ENCODE measurements at regions not wholly inside any gene's neighbourhood (a gene's known extent, or its start where the extent isn't known, plus 50 kb on each side); places are given as distances from the start of the nearest gene placed in this dataset.

DNA sequence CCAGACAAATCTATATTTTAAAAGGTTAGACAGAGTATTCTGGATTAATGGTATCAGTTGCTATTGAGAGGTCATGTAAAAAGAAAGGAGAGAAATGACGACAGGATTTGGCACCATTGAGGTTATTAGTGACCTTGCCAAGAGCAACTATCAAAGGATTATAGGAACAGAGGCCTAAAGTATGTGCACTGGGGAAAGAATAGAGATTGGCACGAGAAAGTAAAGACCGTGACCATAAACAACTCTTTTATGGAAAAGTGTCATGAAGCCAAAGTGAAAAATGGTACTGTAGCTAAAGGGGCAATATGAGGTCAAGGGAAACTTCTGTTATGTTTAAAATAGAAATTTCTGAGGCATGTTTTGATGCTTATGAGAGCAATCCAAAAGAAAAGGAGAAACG is 115.2 kb upstream of the KIF2B start:
- WGBS: 88% methylated on average over 4 of the region's 4 CpGs

DNA sequence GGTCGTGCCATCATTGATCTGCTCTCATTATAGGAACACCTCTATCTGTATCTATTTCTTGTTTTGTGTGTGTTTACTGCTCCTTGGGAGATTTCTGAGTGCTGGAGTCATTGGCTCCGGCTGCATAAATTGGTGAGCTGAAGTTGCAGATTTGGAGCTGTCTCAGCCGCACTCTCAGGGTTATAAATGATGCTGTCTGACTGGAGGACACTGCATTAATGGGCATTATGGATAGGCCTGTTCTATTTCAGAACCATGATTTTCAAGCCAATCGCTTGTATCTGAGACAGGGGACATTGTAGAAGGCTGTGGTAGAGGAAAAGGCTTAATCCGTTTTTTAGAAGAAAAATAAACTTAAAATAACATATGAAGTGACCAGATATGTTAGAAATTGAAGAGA is 126.4 kb upstream of the KIF2B start:
- Histone ChIP-seq H2BK15ac (ENCODE audit: low read depth, poor library complexity, severe bottlenecking) (no peak overlapping the region), H3K79me1 (replicated peaks; ENCODE audit: low read length, poor library complexity, severe bottlenecking) (no peaks in the 10 kb centered on the region), H3K4me2 (ENCODE audit: low read length, poor library complexity, severe bottlenecking) (no peak overlapping the region), H2BK12ac (ENCODE audit: low read length in 2 of 2) (no peak overlapping the region), H4K8ac (ENCODE audit: low read length) (no peak overlapping the region), H3K27me3 (ENCODE audit: control insufficient read depth in 1 of 2, insufficient read depth in 1 of 2, low read length in 2 of 2) (no peaks in the 10 kb centered on the region), H3K9me3 (ENCODE audit: control insufficient read depth, low read length) (no peaks in the 10 kb centered on the region), H2AK5ac (ENCODE audit: low read length, severe bottlenecking) (no peak overlapping the region), H3K4me1 (ENCODE audit: control insufficient read depth, insufficient read depth, low read depth, low read length) (no peaks in the 10 kb centered on the region), H2BK120ac (ENCODE audit: low read depth, low read length) (no peak overlapping the region), H3K18ac (ENCODE audit: low read depth in 1 of 2, low read length in 2 of 2) (no peak overlapping the region), H2BK5ac (ENCODE audit: low read depth, low read length, poor library complexity, severe bottlenecking) (no peak overlapping the region), H3K27ac (ENCODE audit: low read length, poor library complexity, severe bottlenecking) (no peak overlapping the region), H3K23ac (ENCODE audit: low read length in 2 of 2) (no peak overlapping the region), H3K36me3 (ENCODE audit: control insufficient read depth in 1 of 2, insufficient read depth in 2 of 2, low read depth in 1 of 2, low read length in 2 of 2) (no peaks in the 10 kb centered on the region), H3K4me3 (ENCODE audit: insufficient read depth in 1 of 2, low read depth in 1 of 2, low read length in 2 of 2) (no peak overlapping the region), H3K14ac (ENCODE audit: low read length in 2 of 2) (no peak overlapping the region), H4K91ac (ENCODE audit: low read length) (no peak overlapping the region), H3K4ac (ENCODE audit: low read depth in 1 of 2, low read length in 2 of 2) (no peak overlapping the region), H2AFZ (ENCODE audit: low read depth, low read length) (no peak overlapping the region), H3K9ac (ENCODE audit: low read length) (no peak overlapping the region)
- 94% methylated on average over 2 of the region's 5 CpGs for WGBS
- no peak for DNase-seq

More for the DNA sequence above, 115.2 kb upstream of the KIF2B start:
- Histone ChIP-seq H4K91ac (ENCODE audit: low read length) (no peak overlapping the region), H3K23ac (ENCODE audit: low read length in 2 of 2) (no peak overlapping the region), H3K9ac (ENCODE audit: low read length) (no peak overlapping the region), H3K27ac (ENCODE audit: low read length, poor library complexity, severe bottlenecking) (no peak overlapping the region), H2BK5ac (ENCODE audit: low read depth, low read length, poor library complexity, severe bottlenecking) (no peak overlapping the region), H3K18ac (ENCODE audit: low read depth in 1 of 2, low read length in 2 of 2) (no peak overlapping the region), H3K9me3 (ENCODE audit: control insufficient read depth, low read length) (peaks cover 14% of the 10 kb centered on the region), H3K27me3 (ENCODE audit: control insufficient read depth in 1 of 2, insufficient read depth in 1 of 2, low read length in 2 of 2) (no peaks in the 10 kb centered on the region), H3K4ac (ENCODE audit: low read depth in 1 of 2, low read length in 2 of 2) (no peak overlapping the region), H3K4me2 (ENCODE audit: low read length, poor library complexity, severe bottlenecking) (no peak overlapping the region), H2BK12ac (ENCODE audit: low read length in 2 of 2) (no peak overlapping the region), H2AFZ (ENCODE audit: low read depth, low read length) (no peak overlapping the region), H3K14ac (ENCODE audit: low read length in 2 of 2) (no peak overlapping the region), H2BK120ac (ENCODE audit: low read depth, low read length) (no peak overlapping the region), H3K79me1 (replicated peaks; ENCODE audit: low read length, poor library complexity, severe bottlenecking) (no peaks in the 10 kb centered on the region), H3K4me1 (ENCODE audit: control insufficient read depth, insufficient read depth, low read depth, low read length) (no peaks in the 10 kb centered on the region), H4K8ac (ENCODE audit: low read length) (no peak overlapping the region), H3K4me3 (ENCODE audit: insufficient read depth in 1 of 2, low read depth in 1 of 2, low read length in 2 of 2) (no peak overlapping the region), H2BK15ac (ENCODE audit: low read depth, poor library complexity, severe bottlenecking) (no peak overlapping the region), H2AK5ac (ENCODE audit: low read length, severe bottlenecking) (no peak overlapping the region), H3K36me3 (ENCODE audit: control insufficient read depth in 1 of 2, insufficient read depth in 2 of 2, low read depth in 1 of 2, low read length in 2 of 2) (no peaks in the 10 kb centered on the region)
- no peak for DNase-seq

DNA sequence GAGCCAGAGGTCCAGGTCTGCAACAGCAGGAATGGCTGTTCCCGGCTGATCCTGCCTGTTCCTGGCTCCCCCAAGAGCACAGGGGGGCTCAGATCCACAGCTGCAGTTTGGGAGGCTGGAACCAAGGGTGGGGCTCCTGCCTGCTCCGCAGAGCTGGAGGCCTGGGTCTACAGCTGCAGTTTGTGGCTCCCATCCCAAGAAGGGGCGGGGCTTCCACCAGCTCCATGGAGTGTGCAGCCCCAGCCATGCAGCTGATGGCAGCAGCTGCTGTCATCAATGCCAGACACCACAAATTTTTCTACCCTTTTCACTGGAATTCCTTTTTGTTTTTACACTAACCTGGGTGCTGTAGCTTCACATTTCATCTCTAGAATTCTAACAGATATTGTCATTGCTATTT is 135.4 kb upstream of the KIF2B start:
- H3K9me3 ChIP-seq (ENCODE audit: control insufficient read depth, low read length): peaks cover 19% of the 10 kb centered on the region
- H4K8ac ChIP-seq (ENCODE audit: low read length): no peak overlapping the region
- no peak overlapping the region for H3K14ac ChIP-seq (ENCODE audit: low read length in 2 of 2)
- H2AFZ ChIP-seq (ENCODE audit: low read depth, low read length): no peak overlapping the region
- H2BK120ac ChIP-seq (ENCODE audit: low read depth, low read length): no peak overlapping the region
- H3K18ac ChIP-seq (ENCODE audit: low read depth in 1 of 2, low read length in 2 of 2): no peak overlapping the region
- no peaks in the 10 kb centered on the region for H3K79me1 ChIP-seq (replicated peaks; ENCODE audit: low read length, poor library complexity, severe bottlenecking)
- no peak overlapping the region for H3K4ac ChIP-seq (ENCODE audit: low read depth in 1 of 2, low read length in 2 of 2)
- H2BK12ac ChIP-seq (ENCODE audit: low read length in 2 of 2): no peak overlapping the region
- H3K4me3 ChIP-seq (ENCODE audit: insufficient read depth in 1 of 2, low read depth in 1 of 2, low read length in 2 of 2): no peak overlapping the region
- H3K36me3 ChIP-seq (ENCODE audit: control insufficient read depth in 1 of 2, insufficient read depth in 2 of 2, low read depth in 1 of 2, low read length in 2 of 2): no peaks in the 10 kb centered on the region
- H2AK5ac ChIP-seq (ENCODE audit: low read length, severe bottlenecking): no peak overlapping the region
- H3K23ac ChIP-seq (ENCODE audit: low read length in 2 of 2): no peak overlapping the region
- no peaks in the 10 kb centered on the region for H3K4me1 ChIP-seq (ENCODE audit: control insufficient read depth, insufficient read depth, low read depth, low read length)
- H3K27ac ChIP-seq (ENCODE audit: low read length, poor library complexity, severe bottlenecking): no peak overlapping the region
- no peak overlapping the region for H2BK5ac ChIP-seq (ENCODE audit: low read depth, low read length, poor library complexity, severe bottlenecking)
- DNase-seq: no peak
- H3K4me2 ChIP-seq (ENCODE audit: low read length, poor library complexity, severe bottlenecking): no peak overlapping the region
- no peak overlapping the region for H3K9ac ChIP-seq (ENCODE audit: low read length)
- no peak overlapping the region for H2BK15ac ChIP-seq (ENCODE audit: low read depth, poor library complexity, severe bottlenecking)
- 74% methylated on average over 3 of the region's 3 CpGs for WGBS
- H4K91ac ChIP-seq (ENCODE audit: low read length): no peak overlapping the region
- no peaks in the 10 kb centered on the region for H3K27me3 ChIP-seq (ENCODE audit: control insufficient read depth in 1 of 2, insufficient read depth in 1 of 2, low read length in 2 of 2)

DNA sequence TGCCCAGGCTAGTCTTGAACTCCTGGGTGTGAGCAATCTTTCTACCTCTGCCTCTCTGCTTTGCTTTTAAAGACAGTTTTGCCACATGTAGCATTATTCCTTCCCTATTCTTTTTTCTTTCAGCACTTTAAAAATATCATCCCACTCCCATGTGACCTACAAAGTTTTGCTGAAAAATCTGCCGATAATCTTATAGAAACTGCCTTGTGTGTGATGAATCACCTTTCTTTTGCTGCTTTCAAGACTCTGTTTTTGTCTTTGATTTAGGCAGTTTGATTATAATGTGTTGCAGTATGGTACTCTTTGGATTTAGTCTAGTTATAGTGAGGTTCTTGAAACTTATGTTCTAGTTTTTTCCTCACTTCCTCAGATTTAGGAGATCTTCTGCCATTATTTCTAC is 142.0 kb upstream of the KIF2B start:
- H3K4ac ChIP-seq (ENCODE audit: low read depth in 1 of 2, low read length in 2 of 2): no peak overlapping the region
- no peak overlapping the region for H2BK120ac ChIP-seq (ENCODE audit: low read depth, low read length)
- H2AK5ac ChIP-seq (ENCODE audit: low read length, severe bottlenecking): no peak overlapping the region
- no peaks in the 10 kb centered on the region for H3K4me1 ChIP-seq (ENCODE audit: control insufficient read depth, insufficient read depth, low read depth, low read length)
- H2BK15ac ChIP-seq (ENCODE audit: low read depth, poor library complexity, severe bottlenecking): no peak overlapping the region
- no peak overlapping the region for H3K27ac ChIP-seq (ENCODE audit: low read length, poor library complexity, severe bottlenecking)
- no peaks in the 10 kb centered on the region for H3K27me3 ChIP-seq (ENCODE audit: control insufficient read depth in 1 of 2, insufficient read depth in 1 of 2, low read length in 2 of 2)
- no peak overlapping the region for H2AFZ ChIP-seq (ENCODE audit: low read depth, low read length)
- H3K9ac ChIP-seq (ENCODE audit: low read length): no peak overlapping the region
- H3K9me3 ChIP-seq (ENCODE audit: control insufficient read depth, low read length): peaks cover 32% of the 10 kb centered on the region
- 100% methylated on average over 1 of the region's 1 CpG for WGBS
- no peak overlapping the region for H3K18ac ChIP-seq (ENCODE audit: low read depth in 1 of 2, low read length in 2 of 2)
- no peak for DNase-seq
- H2BK5ac ChIP-seq (ENCODE audit: low read depth, low read length, poor library complexity, severe bottlenecking): no peak overlapping the region
- no peak overlapping the region for H4K91ac ChIP-seq (ENCODE audit: low read length)
- H3K4me3 ChIP-seq (ENCODE audit: insufficient read depth in 1 of 2, low read depth in 1 of 2, low read length in 2 of 2): no peak overlapping the region
- no peak overlapping the region for H3K4me2 ChIP-seq (ENCODE audit: low read length, poor library complexity, severe bottlenecking)
- H3K23ac ChIP-seq (ENCODE audit: low read length in 2 of 2): no peak overlapping the region
- H4K8ac ChIP-seq (ENCODE audit: low read length): no peak overlapping the region
- no peaks in the 10 kb centered on the region for H3K79me1 ChIP-seq (replicated peaks; ENCODE audit: low read length, poor library complexity, severe bottlenecking)
- H3K14ac ChIP-seq (ENCODE audit: low read length in 2 of 2): no peak overlapping the region
- H3K36me3 ChIP-seq (ENCODE audit: control insufficient read depth in 1 of 2, insufficient read depth in 2 of 2, low read depth in 1 of 2, low read length in 2 of 2): no peaks in the 10 kb centered on the region
- H2BK12ac ChIP-seq (ENCODE audit: low read length in 2 of 2): no peak overlapping the region

All from mesenchymal stem cell (in vitro differentiated cells and primary cell).